Ascending aorta (tissue), 2 donors: ENCODE measurements at regions not wholly inside any gene's neighbourhood (a gene's known extent, or its start where the extent isn't known, plus 50 kb on each side); places are given as distances from the start of the nearest gene placed in this dataset.

Experiments used
- DNase-seq, 2 donors: peaks; one replicate each; pipeline ENCODE4 v3.0.0-alpha.2; 2019; ENCODE audit warnings: low spot score in 2 of 2
- H3K27ac ChIP-seq, 2 donors: fragments of 200-600 bp; sonication (generic); one replicate each; pipeline ENCODE4 v1.5.1; 2016 to 2017; ENCODE audit warnings: mild to moderate bottlenecking in 1 of 2
- H3K27me3 ChIP-seq: fragments of 200-600 bp; sonication (generic); one replicate; pipeline ENCODE4 v1.5.1; 2017
- H3K36me3 ChIP-seq, 2 donors: fragments of 200-600 bp; sonication (generic); one replicate each; pipeline ENCODE4 v1.5.1; 2016
- H3K4me1 ChIP-seq, 2 donors: fragments of 200-600 bp; sonication (generic); one replicate each; pipeline ENCODE4 v1.5.1; 2016 to 2017; ENCODE audit warnings: mild to moderate bottlenecking in 1 of 2
- H3K4me3 ChIP-seq, 2 donors: fragments of 200-600 bp; sonication (generic); one replicate each; pipeline ENCODE4 v1.5.1; 2016 to 2017; ENCODE audit warnings: mild to moderate bottlenecking in 1 of 2
- H3K9me3 ChIP-seq, 2 donors: fragments of 200-600 bp; sonication (generic); one replicate each; pipeline ENCODE4 v1.5.1; 2016
- CTCF ChIP-seq, 3 experiments: fragments of 200-600 bp in 2 of 3; fragments of 450-650 bp in 1 of 3; sonication (generic) in 2 of 3; IDR thresholded peaks; one replicate each; pipeline ENCODE4 v1.5.1; 2016 to 2019; ENCODE audit warnings: antibody characterized with exemption in 3 of 3, mild to moderate bottlenecking in 1 of 3, moderate library complexity in 1 of 3
- intact Hi-C: fragments of 100-400 bp; cut with DNase I; formaldehyde crosslinking; loops from one replicate; pipeline ENCODE4 v1.15.1; 2023

- no peak for DNase-seq
- intact Hi-C loops = no loop called here
- H3K27me3 ChIP-seq = no peaks in the 10 kb centered on the region
Observed at GRCh38 chr4:123077330-123077729, 154.9 kb upstream of the NUDT6 start.

GRCh38 chr4:123081971-123082370, 159.6 kb upstream of the NUDT6 start:
- TF ChIP-seq CTCF (IDR thresholded peaks at IDR 0.05) = no peak
- Histone ChIP-seq H3K27me3 (no peaks in the 10 kb centered on the region), H3K4me1 (no peaks in the 10 kb centered on the region), H3K9me3 (no peaks in the 10 kb centered on the region), H3K4me3 (no peak overlapping the region), H3K27ac (no peak overlapping the region), H3K36me3 (no peaks in the 10 kb centered on the region)
- intact Hi-C loops = no loop called here
- no peak for DNase-seq

More at GRCh38 chr4:123077330-123077729, 154.9 kb upstream of the NUDT6 start:
- no peaks in the 10 kb centered on the region for H3K9me3 ChIP-seq
- no peak for TF ChIP-seq CTCF (IDR thresholded peaks at IDR 0.05)
- no peak overlapping the region for H3K27ac ChIP-seq
- H3K36me3 ChIP-seq = no peaks in the 10 kb centered on the region
- H3K4me3 ChIP-seq = no peak overlapping the region
- no peaks in the 10 kb centered on the region for H3K4me1 ChIP-seq

GRCh38 chr4:123083646-123084045, 161.2 kb upstream of the NUDT6 start:
- Histone ChIP-seq H3K27ac (no peak overlapping the region), H3K27me3 (no peaks in the 10 kb centered on the region), H3K4me3 (no peak overlapping the region), H3K4me1 (no peaks in the 10 kb centered on the region), H3K36me3 (no peaks in the 10 kb centered on the region), H3K9me3 (no peaks in the 10 kb centered on the region)
- intact Hi-C loops = no loop called here
- DNase-seq = no peak
- no peak for TF ChIP-seq CTCF (IDR thresholded peaks at IDR 0.05)

- intact Hi-C loops = no loop called here
- peaks cover 0 to 8% of the 10 kb centered on the region in 2 donors for H3K36me3 ChIP-seq
- TF ChIP-seq CTCF (IDR thresholded peaks at IDR 0.05) = no peak
- H3K9me3 ChIP-seq = peaks cover 0 to 4% of the 10 kb centered on the region in 2 donors
- no peak for DNase-seq
- H3K27ac ChIP-seq = no peak overlapping the region
- no peak overlapping the region for H3K4me3 ChIP-seq
- H3K4me1 ChIP-seq = no peaks in the 10 kb centered on the region
- no peaks in the 10 kb centered on the region for H3K27me3 ChIP-seq
Observed at GRCh38 chr4:123088501-123088900, 166.1 kb upstream of the NUDT6 start.

- H3K36me3 ChIP-seq = peaks cover 0 to 8% of the 10 kb centered on the region in 2 donors
- no peak for DNase-seq
- H3K9me3 ChIP-seq = peaks cover 0 to 4% of the 10 kb centered on the region in 2 donors
Observed at GRCh38 chr4:123090886-123091285, 168.5 kb upstream of the NUDT6 start.

More at GRCh38 chr4:123090886-123091285, 168.5 kb upstream of the NUDT6 start:
- H3K4me1 ChIP-seq = no peaks in the 10 kb centered on the region
- intact Hi-C loops = no loop called here
- no peak for TF ChIP-seq CTCF (IDR thresholded peaks at IDR 0.05)
- no peaks in the 10 kb centered on the region for H3K27me3 ChIP-seq
- no peak overlapping the region for H3K4me3 ChIP-seq
- no peak overlapping the region for H3K27ac ChIP-seq
